NCI-H2107 treated with DMSO at 0.1 percent for 48 hours (cell line): ENCODE measurements at regions not wholly inside any gene's neighbourhood (a gene's known extent, or its start where the extent isn't known, plus 50 kb on each side); places are given as distances from the start of the nearest gene placed in this dataset.
"Not testable (repeated sequence)": the region's sequence is repeated elsewhere in the genome, so short reads cannot be mapped to it uniquely, and the experiment has no call there.

Experiments
- DNase-seq: peaks from one replicate; lab custom pipeline; 2025; ENCODE audit not compliant: unreplicated experiment; lab: John Stamatoyannopoulos, UW

DNA sequence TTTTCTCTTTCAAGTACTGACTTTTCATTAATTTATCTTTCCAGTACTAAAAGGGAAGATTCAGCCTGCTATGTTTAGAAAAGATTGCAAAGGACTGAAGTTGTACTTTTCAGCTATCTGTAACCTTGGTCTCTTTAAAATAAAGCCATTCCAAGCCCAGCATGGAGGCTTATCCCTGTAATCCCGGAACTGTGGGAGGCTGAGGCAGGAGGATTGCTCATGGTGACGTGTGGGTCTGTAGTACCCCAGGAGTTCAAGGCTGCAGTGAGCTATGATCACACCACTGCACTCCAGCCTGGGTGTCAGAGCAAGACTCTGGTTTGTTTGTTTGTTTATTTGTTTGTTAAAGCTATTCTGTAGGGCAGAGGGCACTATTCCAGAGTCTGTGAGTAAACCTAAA is 50.6 kb upstream of the TMEM170B start:
- no peak for DNase-seq

DNA sequence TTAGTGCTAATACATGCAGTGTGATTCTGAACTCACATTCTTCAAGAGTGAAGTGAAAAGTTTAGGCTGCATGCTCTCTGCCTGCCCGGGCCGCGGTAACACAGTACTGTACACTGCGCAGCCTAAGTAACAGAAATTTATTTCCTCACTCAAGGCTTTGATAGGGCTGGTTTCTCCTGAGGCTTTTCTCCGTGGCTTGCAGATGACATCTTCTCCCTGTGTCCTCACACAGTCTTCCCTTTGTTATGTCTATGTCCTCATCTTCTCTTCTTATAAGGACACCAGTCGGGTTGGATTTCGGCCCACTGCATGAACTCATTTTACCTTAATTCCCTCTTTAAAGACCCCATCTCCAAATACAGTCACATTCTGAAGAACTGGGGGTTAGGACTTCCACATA is 51.1 kb upstream of the TMEM170B start:
- DNase-seq = no peak

DNA sequence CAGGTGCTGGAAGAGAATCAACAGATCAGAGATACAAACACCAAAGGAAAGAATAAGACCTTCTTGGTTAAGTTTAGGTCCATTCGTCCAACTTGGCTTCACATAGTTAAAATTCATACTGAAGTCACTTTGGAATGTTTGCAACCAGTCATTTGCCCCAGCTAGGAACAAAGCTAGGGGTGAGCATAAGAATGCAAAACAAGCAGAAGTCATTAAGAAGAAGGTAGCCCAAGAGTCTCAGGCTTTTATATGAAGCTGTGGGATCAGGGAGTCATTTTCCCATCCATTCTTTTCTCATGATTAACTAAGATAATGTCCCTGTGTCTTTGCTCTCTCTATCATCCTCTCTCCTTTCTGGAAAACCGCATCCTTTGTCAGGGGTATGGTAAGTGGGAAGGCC is 51.5 kb upstream of the TMEM170B start:
- DNase-seq = no peak

- no peak for DNase-seq
Measured at GRCh38 chr6:11485271-11485670, 52.3 kb upstream of the TMEM170B start.

DNA sequence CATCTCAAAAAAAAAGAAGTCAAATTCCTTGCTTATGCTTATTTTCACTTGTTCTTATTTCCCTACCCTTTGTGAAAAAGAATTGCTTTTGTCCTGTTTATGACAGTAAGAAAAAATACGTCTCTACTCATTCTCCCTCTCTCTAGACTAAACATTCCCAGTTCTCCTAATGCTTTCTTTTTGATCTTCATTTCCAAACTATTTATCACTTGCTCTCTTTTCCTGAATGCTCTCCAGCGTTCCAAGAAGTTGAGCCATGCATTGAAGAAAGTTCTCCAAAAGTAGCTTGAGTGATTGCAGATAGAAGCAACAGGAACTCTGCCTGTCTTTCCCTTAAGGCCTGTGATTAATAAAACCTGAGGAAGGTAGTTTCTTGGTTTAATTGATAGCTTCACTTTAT is 53.1 kb upstream of the TMEM170B start:
- DNase-seq = no peak

GRCh38 chr6:11482616-11483015 is 54.9 kb upstream of the TMEM170B start:
- no peak for DNase-seq

DNA sequence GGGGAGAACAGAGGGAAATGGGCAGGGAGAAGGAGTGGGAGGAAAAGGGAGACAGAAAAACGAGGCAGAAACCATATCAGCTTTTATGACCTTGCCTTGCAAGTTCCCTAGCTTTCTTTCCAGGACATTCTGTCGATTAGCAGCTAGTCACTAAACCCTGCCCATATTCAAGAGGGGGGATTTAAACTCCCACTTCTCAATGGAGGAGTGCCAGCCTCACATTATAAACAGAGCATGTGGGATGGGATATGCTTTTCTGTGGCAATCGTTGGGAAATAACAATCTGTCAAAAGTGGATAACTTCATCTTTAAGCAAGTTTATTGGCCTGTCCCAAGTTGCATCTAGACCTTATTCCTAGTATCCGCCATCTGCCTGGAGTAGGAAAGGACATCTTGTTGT is 57.0 kb upstream of the TMEM170B start:
- DNase-seq = no peak

DNA sequence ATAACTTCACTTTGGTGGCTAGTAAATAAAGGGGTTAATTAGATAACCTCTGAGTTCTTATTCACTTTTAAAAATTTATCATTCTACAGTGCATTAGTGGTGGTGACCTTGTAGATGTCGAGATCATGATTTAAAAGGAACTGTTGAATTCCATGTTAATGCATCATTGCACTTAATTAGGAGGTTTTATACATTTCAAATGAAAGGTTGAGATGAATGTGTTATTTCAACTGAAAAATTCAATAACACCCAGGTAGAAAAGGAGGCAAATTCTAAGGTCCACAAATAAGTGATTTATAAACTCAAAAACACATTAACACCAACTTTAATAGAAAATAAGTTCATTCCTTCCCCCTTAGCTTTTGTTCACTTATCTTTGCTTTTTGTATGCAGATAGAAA is 58.3 kb upstream of the TMEM170B start:
- DNase-seq = no peak

- no peak for DNase-seq
Measured at GRCh38 chr6:11478586-11478985, 59.0 kb upstream of the TMEM170B start.

DNA sequence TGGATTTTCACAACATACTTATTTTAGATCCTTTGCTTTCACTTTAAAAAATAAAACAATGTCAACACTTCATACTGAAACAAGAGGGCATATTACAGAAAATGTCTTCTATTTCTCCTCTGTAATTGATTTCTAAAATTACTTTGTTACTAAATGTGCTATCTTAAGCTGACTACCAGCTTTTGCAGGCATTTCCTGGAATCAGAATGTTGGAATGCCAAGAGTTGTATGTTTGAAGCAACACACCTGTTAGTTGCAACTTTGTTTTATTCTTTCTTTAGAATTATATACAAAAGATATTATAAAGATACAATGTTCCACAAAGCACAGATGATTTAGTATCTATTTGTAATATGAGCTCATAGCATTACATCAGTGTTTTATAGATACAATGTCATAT is 62.5 kb upstream of the TMEM170B start:
- no peak for DNase-seq

DNA sequence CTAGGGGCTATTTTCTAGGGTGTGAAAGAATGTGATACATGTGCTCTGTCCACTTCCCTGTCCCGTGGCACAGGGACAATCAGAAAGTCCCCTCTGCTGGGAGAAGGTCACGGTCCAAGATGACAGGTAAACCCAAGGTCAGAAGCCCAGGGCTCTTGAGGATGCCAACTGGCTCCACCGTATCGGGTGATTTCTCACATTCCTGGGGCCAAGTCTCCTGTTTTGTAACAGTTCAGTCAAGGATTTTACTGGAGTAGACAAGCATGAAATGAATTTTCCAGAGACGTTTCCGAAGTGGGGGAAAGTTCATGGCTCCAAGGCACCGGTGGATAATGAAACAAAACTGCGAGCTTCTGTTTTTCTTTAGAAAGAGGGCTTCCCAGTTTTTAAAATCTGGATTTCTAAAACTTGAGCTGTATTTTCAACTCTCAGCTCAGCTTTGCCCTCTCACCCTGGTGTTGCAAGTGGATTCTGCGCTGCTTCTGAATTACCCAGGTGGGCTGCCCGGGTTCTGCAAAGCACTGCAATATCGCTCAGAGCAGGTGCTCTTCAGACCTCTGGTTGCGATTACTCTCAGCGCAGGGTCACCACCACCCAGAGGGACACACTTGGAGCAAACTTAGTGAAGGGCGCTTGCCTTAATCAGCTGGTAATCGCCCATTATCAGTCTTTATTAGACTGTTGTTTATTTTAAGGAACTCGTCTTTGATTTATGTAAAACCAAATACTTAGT is 64.4 kb upstream of the TMEM170B start:
- no peak for DNase-seq

DNA sequence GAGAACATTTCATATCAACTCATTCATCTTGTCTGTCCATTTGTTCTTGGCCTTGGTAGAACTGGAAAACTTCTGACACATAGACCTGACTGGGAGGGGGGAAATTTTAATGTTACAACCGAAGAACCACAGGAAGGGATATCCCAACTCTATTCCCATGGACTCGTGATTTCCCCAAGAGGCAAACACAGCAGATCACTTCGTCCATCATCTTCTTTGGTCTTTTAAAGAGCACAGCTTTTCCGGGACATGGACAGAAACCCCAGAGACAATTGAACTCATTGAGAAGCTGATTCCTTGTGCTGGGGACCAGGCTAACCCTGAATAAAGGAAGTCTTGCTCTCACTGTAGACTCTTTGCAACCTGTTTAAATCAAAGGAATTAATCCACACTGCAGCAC is 66.3 kb upstream of the TMEM170B start:
- DNase-seq = no peak

- DNase-seq = no peak
Measured at GRCh38 chr6:11469684-11470083, 67.9 kb upstream of the TMEM170B start.

- not testable (repeated sequence) for DNase-seq
Measured at GRCh38 chr6:11468271-11468670, 69.3 kb upstream of the TMEM170B start.

GRCh38 chr6:11467364-11467763 is 70.2 kb upstream of the TMEM170B start:
- DNase-seq = no peak

GRCh38 chr6:11463398-11463780 is 74.2 kb upstream of the TMEM170B start:
- DNase-seq = no peak

DNA sequence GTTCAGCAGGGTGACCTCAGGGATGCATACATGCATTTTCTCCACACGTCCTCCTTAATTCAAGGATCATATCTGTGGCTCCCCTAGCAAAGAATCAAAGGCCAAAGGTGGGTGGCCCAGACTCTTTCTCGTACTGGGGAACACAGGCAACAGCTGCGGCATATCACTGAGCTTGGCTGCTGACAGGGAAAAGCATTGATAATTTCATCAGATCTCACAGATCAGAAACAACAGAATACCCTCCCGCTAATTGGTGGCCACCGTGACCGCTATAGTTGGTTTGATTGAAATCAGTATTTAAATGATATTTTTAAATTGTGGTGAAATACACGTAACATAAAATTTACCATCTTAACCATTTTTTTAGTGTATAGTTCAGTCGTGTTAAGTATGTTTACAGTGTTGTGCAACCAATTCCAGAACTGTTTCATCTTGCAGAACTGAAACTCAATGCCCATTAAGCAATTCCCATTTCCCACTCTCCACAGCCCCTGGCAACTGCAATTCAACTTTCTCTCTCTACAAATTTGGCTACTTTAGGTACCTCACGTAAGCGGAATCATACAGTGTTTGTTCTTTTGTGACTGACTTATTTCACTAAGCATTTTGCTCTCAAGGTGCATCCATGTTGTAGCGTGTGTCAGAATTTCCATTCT is 74.7 kb upstream of the TMEM170B start:
- no peak for DNase-seq

DNA sequence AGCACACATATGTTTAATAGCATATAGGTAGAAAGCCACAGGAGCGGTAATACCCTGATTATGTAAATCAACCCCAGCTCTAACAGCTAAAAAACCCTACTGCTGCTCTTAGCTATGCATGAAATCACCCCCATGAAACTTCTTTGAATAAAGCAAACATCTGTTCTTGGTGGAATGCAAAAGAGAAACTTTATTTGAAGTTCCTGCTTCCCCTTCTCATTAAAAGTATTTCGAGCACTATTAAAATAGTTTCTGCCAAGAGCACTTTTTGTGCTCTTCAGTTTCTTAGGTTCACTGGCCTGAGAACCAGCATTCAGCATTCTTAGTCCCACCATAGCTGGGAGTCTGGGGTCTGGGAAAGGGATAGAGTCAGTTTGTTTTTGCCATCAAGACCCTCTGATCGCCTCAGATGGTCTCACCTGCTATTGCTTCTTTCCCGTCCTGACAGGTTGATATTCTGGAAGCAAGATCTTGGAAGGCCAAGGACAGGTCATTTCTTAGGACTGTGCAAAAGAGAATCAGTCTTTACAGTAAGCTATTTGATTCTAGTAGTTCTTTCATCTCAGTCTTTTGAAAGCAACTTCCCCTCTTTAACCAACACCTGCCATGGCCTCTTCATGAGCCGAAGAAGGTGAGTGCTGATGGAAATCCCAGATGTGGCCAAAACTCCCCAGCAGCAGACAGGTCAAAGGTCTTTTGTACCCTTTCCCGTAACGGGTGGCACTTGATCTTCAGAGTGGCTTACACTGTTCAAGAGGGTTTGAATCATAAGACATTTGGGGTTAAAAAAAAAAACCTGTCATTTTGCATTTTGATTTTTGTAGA is 76.5 kb upstream of the TMEM170B start:
- no peak for DNase-seq

DNA sequence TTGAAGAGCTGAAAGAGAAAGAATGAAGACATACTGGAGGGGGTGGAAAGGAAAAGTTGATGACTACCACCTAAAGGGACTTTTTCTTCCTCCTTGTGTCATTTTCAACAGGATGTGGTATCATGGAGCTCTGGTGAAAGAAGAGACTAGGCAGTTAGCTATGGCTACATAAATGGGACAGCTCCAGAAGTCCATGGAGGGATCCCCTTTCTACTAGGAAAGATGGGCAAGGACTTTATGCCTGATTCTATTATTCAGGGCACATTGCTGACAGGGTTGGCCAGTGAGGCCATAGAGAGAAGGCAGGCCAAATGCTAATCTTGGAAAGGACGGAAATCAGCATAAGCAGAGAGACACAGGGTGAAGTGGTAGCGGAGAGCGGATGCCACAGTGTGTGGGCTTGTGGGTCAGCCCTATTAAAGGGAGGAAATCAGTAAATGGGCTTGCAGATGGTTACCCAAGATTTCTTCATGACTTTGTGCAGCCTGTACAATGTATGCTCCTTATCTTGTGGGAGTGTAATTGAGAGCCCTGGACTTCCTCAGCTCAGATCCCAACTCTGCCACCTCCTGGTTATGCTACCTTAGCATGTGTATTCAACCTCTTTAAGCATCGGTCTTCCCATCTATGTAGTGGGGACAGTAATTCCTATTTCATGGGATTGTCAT is 77.4 kb upstream of the TMEM170B start:
- DNase-seq = no peak

- no peak for DNase-seq
Measured at GRCh38 chr6:11459079-11459610, 78.4 kb upstream of the TMEM170B start.

DNA sequence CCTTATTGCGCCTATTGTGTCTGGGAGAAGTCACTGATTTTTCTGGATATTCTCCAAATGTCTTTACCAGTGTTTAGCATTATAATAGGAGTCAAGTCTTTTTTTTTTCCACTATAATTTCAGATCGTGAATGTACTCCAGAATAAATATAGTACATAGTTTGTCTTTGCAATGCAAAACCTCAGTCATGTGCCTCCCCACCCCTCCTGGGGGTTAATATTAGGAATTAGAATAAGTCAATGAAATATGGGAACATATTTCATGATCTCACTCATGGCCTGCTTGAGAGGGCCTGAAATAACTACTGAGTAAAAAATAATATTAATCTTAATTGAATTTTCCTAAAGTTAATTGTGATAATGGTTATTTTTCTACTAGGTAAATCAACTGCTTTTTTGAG is 79.0 kb upstream of the TMEM170B start:
- DNase-seq = no peak
